OCI-LY3 (cell line): ENCODE measurements at regions not wholly inside any gene's neighbourhood (a gene's known extent, or its start where the extent isn't known, plus 50 kb on each side); places are given as distances from the start of the nearest gene placed in this dataset.

Experiments used
- H2AFZ ChIP-seq: fragments of 200-600, 300-600 bp; shearing (Covaris generic); 2 replicates; pipeline ENCODE4 v1.6.0; 2014; ENCODE audit warnings: antibody characterized with exemption, low read depth, low read length
- H3K27ac ChIP-seq: fragments of 200-600, 300-600 bp; sonication (generic); 2 replicates; pipeline ENCODE4 v1.5.1; 2014; ENCODE audit warnings: mild to moderate bottlenecking, low read length, moderate library complexity, mixed read lengths
- H3K27me3 ChIP-seq: fragments of 200-600, 300-600 bp; sonication (generic); 2 replicates; pipeline ENCODE4 v1.6.1; 2014; ENCODE audit warnings: low read depth, low read length, mixed read lengths
- H3K36me3 ChIP-seq: fragments of 200-600, 300-600 bp; sonication (generic); replicated peaks from 2 replicates; pipeline ENCODE3; 2014; ENCODE audit warnings: low read depth, low read length, mixed read lengths
- H3K4me1 ChIP-seq: fragments of 300-600, 200-600 bp; sonication (generic); 2 replicates; pipeline ENCODE4 v1.6.1; 2014; ENCODE audit warnings: low read length, mixed read lengths
- H3K4me2 ChIP-seq: fragments of 200-600, 300-600 bp; sonication (generic); 2 replicates; pipeline ENCODE4 v1.6.1; 2014; ENCODE audit warnings: low read length, mixed read lengths
- H3K4me3 ChIP-seq: fragments of 300-600, 200-600 bp; sonication (generic); 2 replicates; pipeline ENCODE4 v1.5.1; 2014; ENCODE audit warnings: antibody characterized with exemption, mild to moderate bottlenecking, low read length, moderate library complexity
- H3K79me2 ChIP-seq: fragments of 300-600, 200-600 bp; shearing (Covaris generic); 2 replicates; pipeline ENCODE4 v1.6.1; 2014; ENCODE audit warnings: mild to moderate bottlenecking, low read length, mixed read lengths
- H3K9ac ChIP-seq: fragments of 300-600, 200-600 bp; shearing (Covaris generic); 2 replicates; pipeline ENCODE4 v1.6.0; 2014; ENCODE audit warnings: mild to moderate bottlenecking, low read length, moderate library complexity
- H3K9me3 ChIP-seq: fragments of 200-600, 300-600 bp; shearing (Covaris generic); 2 replicates; pipeline ENCODE4 v1.6.1; 2014; ENCODE audit warnings: low read length, mixed read lengths; ENCODE audit not compliant: insufficient read depth
- H4K20me1 ChIP-seq: fragments of 200-600, 300-600 bp; sonication (generic); 2 replicates; pipeline ENCODE4 v1.6.1; 2016; ENCODE audit warnings: low read length, mixed read lengths; ENCODE audit not compliant: insufficient read depth
- EZH2phosphoT487 ChIP-seq: fragments of 200-600 bp; shearing (Covaris generic); IDR thresholded peaks from 2 replicates; pipeline ENCODE4 v1.6.1; 2018; ENCODE audit warnings: antibody characterized with exemption, mixed run types, low read depth
- TF ChIP-seq, protein P1 (sequence below): fragments of 200-600, 300-600 bp; sonication (generic); IDR thresholded peaks from 2 replicates; pipeline ENCODE4 v1.5.1; 2014; ENCODE audit warnings: antibody characterized with exemption, low read length, low read depth

DNA sequence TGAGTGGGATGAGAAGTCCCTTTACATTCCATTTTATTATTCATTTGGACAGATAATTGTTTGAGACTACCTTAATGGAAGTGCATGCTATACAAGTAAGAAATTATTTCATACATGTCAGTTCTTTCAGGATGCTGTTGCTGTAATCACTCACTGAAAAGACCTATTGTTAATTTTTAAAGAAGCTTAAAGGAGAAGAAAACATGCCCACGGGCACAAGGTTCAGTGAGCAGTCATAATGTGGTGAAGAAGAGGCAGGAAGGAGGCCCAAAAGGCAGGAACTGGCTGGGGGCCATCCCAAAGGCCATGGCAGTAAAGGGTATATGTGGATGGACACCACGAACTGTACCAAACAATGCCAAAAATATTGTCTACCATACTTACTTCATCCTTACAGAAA is 206.0 kb downstream of the LYPLAL1 start:
- no peak for TF ChIP-seq EZH2phosphoT487
- TF ChIP-seq, protein P1, sequence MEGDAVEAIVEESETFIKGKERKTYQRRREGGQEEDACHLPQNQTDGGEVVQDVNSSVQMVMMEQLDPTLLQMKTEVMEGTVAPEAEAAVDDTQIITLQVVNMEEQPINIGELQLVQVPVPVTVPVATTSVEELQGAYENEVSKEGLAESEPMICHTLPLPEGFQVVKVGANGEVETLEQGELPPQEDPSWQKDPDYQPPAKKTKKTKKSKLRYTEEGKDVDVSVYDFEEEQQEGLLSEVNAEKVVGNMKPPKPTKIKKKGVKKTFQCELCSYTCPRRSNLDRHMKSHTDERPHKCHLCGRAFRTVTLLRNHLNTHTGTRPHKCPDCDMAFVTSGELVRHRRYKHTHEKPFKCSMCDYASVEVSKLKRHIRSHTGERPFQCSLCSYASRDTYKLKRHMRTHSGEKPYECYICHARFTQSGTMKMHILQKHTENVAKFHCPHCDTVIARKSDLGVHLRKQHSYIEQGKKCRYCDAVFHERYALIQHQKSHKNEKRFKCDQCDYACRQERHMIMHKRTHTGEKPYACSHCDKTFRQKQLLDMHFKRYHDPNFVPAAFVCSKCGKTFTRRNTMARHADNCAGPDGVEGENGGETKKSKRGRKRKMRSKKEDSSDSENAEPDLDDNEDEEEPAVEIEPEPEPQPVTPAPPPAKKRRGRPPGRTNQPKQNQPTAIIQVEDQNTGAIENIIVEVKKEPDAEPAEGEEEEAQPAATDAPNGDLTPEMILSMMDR, result no peak
- no peaks in the 10 kb centered on the region for H3K79me2 ChIP-seq
- H2AFZ ChIP-seq, result no peak overlapping the region
- no peak overlapping the region for H3K9ac ChIP-seq
- no peaks in the 10 kb centered on the region for H3K27me3 ChIP-seq
- no peaks in the 10 kb centered on the region for H4K20me1 ChIP-seq
- no peak overlapping the region for H3K4me3 ChIP-seq
- no peak overlapping the region for H3K4me2 ChIP-seq
- H3K27ac ChIP-seq, result no peak overlapping the region
- H3K36me3 ChIP-seq, result no peaks in the 10 kb centered on the region
- no peaks in the 10 kb centered on the region for H3K4me1 ChIP-seq
- no peaks in the 10 kb centered on the region for H3K9me3 ChIP-seq

DNA sequence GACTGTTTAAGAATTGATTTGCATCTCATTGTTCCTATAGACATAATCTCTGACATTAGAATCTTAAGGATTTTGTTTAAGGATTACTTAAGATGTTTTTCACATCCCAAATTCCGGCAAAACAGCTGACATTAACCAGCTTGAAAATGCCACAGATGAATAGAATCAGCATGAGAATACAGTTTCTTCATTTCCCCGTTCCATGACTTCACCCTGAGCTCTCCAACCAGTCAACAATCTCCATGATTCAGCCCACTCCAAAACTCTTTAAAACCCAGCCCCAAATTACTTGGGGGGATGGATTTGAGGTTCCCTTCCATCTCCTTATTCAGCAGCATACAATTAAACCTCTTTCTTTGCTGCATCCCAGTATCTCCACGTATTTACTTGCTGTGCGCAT is 201.0 kb downstream of the LYPLAL1 start:
- no peaks in the 10 kb centered on the region for H3K27me3 ChIP-seq
- TF ChIP-seq, protein P1, result no peak
- TF ChIP-seq EZH2phosphoT487, result no peak
- H3K27ac ChIP-seq, result no peak overlapping the region
- no peaks in the 10 kb centered on the region for H3K36me3 ChIP-seq
- no peaks in the 10 kb centered on the region for H3K4me1 ChIP-seq
- no peak overlapping the region for H3K9ac ChIP-seq
- H3K79me2 ChIP-seq, result no peaks in the 10 kb centered on the region
- H3K9me3 ChIP-seq, result no peaks in the 10 kb centered on the region
- no peak overlapping the region for H3K4me2 ChIP-seq
- no peak overlapping the region for H3K4me3 ChIP-seq
- H4K20me1 ChIP-seq, result no peaks in the 10 kb centered on the region
- no peak overlapping the region for H2AFZ ChIP-seq

DNA sequence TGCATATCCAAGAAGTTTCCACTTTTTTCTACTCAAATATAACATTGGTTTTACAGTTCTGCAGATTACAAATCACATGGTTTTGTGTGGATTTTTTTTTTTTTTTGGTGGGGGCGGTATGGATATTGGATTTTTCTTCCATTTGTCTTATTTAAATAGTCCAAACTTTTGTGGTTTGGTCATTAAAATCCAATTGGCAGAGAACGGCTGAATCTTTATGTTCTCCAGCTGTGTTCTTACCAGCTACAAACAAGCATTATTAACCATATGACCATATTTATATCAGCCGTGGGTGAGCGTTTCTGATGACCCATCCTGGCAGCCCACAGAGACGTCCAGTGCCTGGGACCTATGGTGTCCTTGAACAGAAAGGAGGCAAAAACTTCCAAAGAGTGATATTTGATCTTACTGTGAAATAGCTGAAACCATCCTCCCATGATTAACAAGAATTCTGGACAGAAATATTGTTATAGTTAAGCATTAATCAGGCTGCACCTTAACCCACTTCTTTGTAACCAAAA is 200.4 kb downstream of the LYPLAL1 start:
- Histone ChIP-seq H3K27me3 (no peaks in the 10 kb centered on the region), H3K4me3 (no peak overlapping the region), H3K9me3 (no peaks in the 10 kb centered on the region), H3K36me3 (no peaks in the 10 kb centered on the region), H3K4me1 (no peaks in the 10 kb centered on the region), H4K20me1 (no peaks in the 10 kb centered on the region), H3K79me2 (no peaks in the 10 kb centered on the region), H3K9ac (no peak overlapping the region), H3K27ac (no peak overlapping the region), H3K4me2 (no peak overlapping the region), H2AFZ (no peak overlapping the region)
- no peak for TF ChIP-seq EZH2phosphoT487
- TF ChIP-seq, protein P1, result no peak

DNA sequence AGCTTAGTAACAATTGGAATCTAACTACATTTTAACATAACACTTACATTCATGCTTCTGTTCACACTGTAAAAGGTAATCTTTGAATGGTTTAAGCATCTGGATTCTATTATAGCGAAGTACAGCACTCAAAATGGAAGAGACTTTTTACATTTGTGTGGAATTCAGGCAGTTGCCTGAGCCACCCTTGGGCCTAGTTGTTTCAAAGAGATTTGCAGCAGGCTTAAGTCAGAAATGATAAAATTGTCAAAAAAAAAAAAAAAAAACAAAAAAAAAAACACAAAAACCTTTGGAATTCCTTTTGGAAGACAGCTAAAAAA is 199.9 kb downstream of the LYPLAL1 start:
- H3K36me3 ChIP-seq, result no peaks in the 10 kb centered on the region
- no peak overlapping the region for H3K9ac ChIP-seq
- H3K4me3 ChIP-seq, result no peak overlapping the region
- H3K4me1 ChIP-seq, result no peaks in the 10 kb centered on the region
- H3K4me2 ChIP-seq, result no peak overlapping the region
- no peak overlapping the region for H3K27ac ChIP-seq
- H3K27me3 ChIP-seq, result no peaks in the 10 kb centered on the region
- TF ChIP-seq EZH2phosphoT487, result no peak
- TF ChIP-seq, protein P1, result no peak
- no peaks in the 10 kb centered on the region for H4K20me1 ChIP-seq
- H2AFZ ChIP-seq, result no peak overlapping the region
- H3K9me3 ChIP-seq, result no peaks in the 10 kb centered on the region
- no peaks in the 10 kb centered on the region for H3K79me2 ChIP-seq
